ENCODE measurements at regions not wholly inside any gene's neighbourhood (a gene's known extent, or its start where the extent isn't known, plus 50 kb on each side); places are given as distances from the start of the nearest gene placed in this dataset.

DNA sequence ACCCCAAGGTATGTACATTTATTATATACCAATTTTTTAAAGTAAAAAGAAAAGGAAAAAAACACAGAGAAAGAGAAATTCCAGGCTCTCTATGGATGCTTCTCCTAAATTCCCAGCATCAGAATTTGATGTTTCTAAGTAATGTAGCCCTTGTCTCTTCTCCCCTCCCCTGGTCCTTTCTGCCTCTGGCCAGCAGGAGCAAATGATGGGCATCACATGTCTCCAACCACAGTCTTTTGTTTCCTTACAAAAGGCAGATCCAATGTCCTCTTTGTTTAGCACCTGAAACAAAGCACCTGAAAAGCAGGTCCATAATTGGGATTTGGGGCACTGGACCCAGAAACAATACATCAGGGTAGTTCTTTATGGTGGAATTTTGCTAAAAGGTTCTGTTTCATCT is 50.4 kb upstream of the APC start:
- no peak for DNase-seq
- no peak overlapping the region for H3K4me3 ChIP-seq (ENCODE audit: low read length)
- H3K4me1 ChIP-seq (ENCODE audit: control insufficient read depth, insufficient read depth, low read length): peaks cover 4% of the 10 kb centered on the region
- no peak overlapping the region for H3K27ac ChIP-seq (ENCODE audit: low read length)
- no peak for ATAC-seq
- no peaks in the 10 kb centered on the region for H3K27me3 ChIP-seq (ENCODE audit: control insufficient read depth, insufficient read depth)
- intact Hi-C loops (cut with DNase I): no loop called here
- no peaks in the 10 kb centered on the region for H3K9me3 ChIP-seq (ENCODE audit: control insufficient read depth, low read length)
